ENCODE measurements at regions not wholly inside any gene's neighbourhood (a gene's known extent, or its start where the extent isn't known, plus 50 kb on each side); places are given as distances from the start of the nearest gene placed in this dataset.

- Histone ChIP-seq H2AFZ (ENCODE audit: low read depth) (no peak overlapping the region), H3K27me3 (ENCODE audit: insufficient read depth, low read depth) (no peaks in the 10 kb centered on the region), H3K27ac (no peak overlapping the region), H3K4me2 (no peak overlapping the region), H3K9ac (no peak overlapping the region), H3K36me3 (ENCODE audit: insufficient read depth) (no peaks in the 10 kb centered on the region), H3K79me2 (ENCODE audit: insufficient read depth, low read depth) (no peaks in the 10 kb centered on the region), H4K20me1 (ENCODE audit: insufficient read depth) (no peaks in the 10 kb centered on the region), H3K4me1 (ENCODE audit: low read depth, poor library complexity, severe bottlenecking) (peaks cover 13% of the 10 kb centered on the region), H3K4me3 (IDR thresholded peaks at IDR 0.05; ENCODE audit: insufficient read depth, low read depth, low read length) (no peak overlapping the region)
- TF ChIP-seq, protein P1, sequence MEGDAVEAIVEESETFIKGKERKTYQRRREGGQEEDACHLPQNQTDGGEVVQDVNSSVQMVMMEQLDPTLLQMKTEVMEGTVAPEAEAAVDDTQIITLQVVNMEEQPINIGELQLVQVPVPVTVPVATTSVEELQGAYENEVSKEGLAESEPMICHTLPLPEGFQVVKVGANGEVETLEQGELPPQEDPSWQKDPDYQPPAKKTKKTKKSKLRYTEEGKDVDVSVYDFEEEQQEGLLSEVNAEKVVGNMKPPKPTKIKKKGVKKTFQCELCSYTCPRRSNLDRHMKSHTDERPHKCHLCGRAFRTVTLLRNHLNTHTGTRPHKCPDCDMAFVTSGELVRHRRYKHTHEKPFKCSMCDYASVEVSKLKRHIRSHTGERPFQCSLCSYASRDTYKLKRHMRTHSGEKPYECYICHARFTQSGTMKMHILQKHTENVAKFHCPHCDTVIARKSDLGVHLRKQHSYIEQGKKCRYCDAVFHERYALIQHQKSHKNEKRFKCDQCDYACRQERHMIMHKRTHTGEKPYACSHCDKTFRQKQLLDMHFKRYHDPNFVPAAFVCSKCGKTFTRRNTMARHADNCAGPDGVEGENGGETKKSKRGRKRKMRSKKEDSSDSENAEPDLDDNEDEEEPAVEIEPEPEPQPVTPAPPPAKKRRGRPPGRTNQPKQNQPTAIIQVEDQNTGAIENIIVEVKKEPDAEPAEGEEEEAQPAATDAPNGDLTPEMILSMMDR (conservative IDR thresholded peaks at IDR 0.05; ENCODE audit: low read depth, low read length): no peak
Observed at GRCh38 chr9:16184964-16185646, 632.3 kb downstream of the CCDC171 start.

- no peaks in the 10 kb centered on the region for H3K27me3 ChIP-seq (ENCODE audit: insufficient read depth, low read depth)
- no peaks in the 10 kb centered on the region for H4K20me1 ChIP-seq (ENCODE audit: insufficient read depth)
- no peak overlapping the region for H3K4me2 ChIP-seq
- H3K9ac ChIP-seq: no peak overlapping the region
- no peak overlapping the region for H2AFZ ChIP-seq (ENCODE audit: low read depth)
- H3K79me2 ChIP-seq (ENCODE audit: insufficient read depth, low read depth): no peaks in the 10 kb centered on the region
- no peaks in the 10 kb centered on the region for H3K36me3 ChIP-seq (ENCODE audit: insufficient read depth)
- H3K27ac ChIP-seq: no peak overlapping the region
- TF ChIP-seq, protein P1 (conservative IDR thresholded peaks at IDR 0.05; ENCODE audit: low read depth, low read length): no peak
- H3K4me1 ChIP-seq (ENCODE audit: low read depth, poor library complexity, severe bottlenecking): peaks cover 15% of the 10 kb centered on the region
- H3K4me3 ChIP-seq (IDR thresholded peaks at IDR 0.05; ENCODE audit: insufficient read depth, low read depth, low read length): no peak overlapping the region
Observed at GRCh38 chr9:16191191-16191590, 638.3 kb downstream of the CCDC171 start.

- Histone ChIP-seq H2AFZ (ENCODE audit: low read depth) (peak overlapping the region; percentile 98), H3K4me1 (ENCODE audit: low read depth, poor library complexity, severe bottlenecking) (peaks cover 15% of the 10 kb centered on the region), H3K27me3 (ENCODE audit: insufficient read depth, low read depth) (no peaks in the 10 kb centered on the region), H3K4me3 (IDR thresholded peaks at IDR 0.05; ENCODE audit: insufficient read depth, low read depth, low read length) (no peak overlapping the region), H3K4me2 (peak overlapping the region; percentile 57; the same call in 1 of the 2 replicates), H3K36me3 (ENCODE audit: insufficient read depth) (no peaks in the 10 kb centered on the region), H3K27ac (no peak overlapping the region), H3K79me2 (ENCODE audit: insufficient read depth, low read depth) (no peaks in the 10 kb centered on the region), H4K20me1 (ENCODE audit: insufficient read depth) (no peaks in the 10 kb centered on the region), H3K9ac (peak overlapping the region; percentile 9; the same call in 1 of the 2 replicates)
- TF ChIP-seq, protein P1 (conservative IDR thresholded peaks at IDR 0.05; ENCODE audit: low read depth, low read length): peak; percentile 76
Observed at GRCh38 chr9:16191691-16192402, 639.0 kb downstream of the CCDC171 start.

DNA sequence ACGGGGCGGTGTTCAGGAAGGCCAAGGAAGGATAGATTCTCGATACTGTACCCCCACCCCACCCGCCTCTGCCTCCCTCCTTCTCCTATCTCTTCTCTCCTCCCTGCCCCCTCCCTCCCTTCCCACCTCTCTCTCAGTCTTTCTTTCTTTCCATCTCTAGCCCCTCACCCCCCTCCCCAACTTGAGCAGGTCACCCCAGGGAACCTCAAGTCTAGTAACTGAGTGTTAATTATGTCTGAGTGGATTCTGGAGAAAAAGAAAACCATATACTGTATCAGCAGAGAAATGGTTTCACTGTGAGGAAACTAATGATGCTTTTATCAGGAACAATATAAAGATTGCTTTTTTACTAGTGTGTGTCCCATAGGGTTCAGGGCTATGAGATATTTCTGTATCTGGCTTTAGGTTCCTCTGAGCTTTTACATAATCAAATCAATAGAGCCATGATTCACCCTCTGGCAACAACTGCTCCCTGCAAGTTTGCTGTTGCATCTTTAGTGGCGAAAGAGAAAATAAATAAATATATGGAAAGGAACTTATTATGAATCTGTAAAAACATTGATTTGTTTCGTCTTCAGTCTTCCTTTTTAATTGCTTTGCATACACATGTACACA, 639.7 kb downstream of the CCDC171 start:
- no peaks in the 10 kb centered on the region for H4K20me1 ChIP-seq (ENCODE audit: insufficient read depth)
- no peaks in the 10 kb centered on the region for H3K79me2 ChIP-seq (ENCODE audit: insufficient read depth, low read depth)
- H3K4me2 ChIP-seq: peak overlapping the region; percentile 41
- TF ChIP-seq, protein P1 (conservative IDR thresholded peaks at IDR 0.05; ENCODE audit: low read depth, low read length): peak; percentile 6; the same call in 1 of the 2 replicates
- no peak overlapping the region for H3K27ac ChIP-seq
- peaks cover 15% of the 10 kb centered on the region for H3K4me1 ChIP-seq (ENCODE audit: low read depth, poor library complexity, severe bottlenecking)
- peak overlapping the region; percentile 98 for H2AFZ ChIP-seq (ENCODE audit: low read depth)
- H3K4me3 ChIP-seq (IDR thresholded peaks at IDR 0.05; ENCODE audit: insufficient read depth, low read depth, low read length): no peak overlapping the region
- H3K27me3 ChIP-seq (ENCODE audit: insufficient read depth, low read depth): no peaks in the 10 kb centered on the region
- no peaks in the 10 kb centered on the region for H3K36me3 ChIP-seq (ENCODE audit: insufficient read depth)
- H3K9ac ChIP-seq: no peak overlapping the region

Data from KMS-11 (cell line).